NCI-H2107 (cell line): ENCODE measurements at regions not wholly inside any gene's neighbourhood (a gene's known extent, or its start where the extent isn't known, plus 50 kb on each side); places are given as distances from the start of the nearest gene placed in this dataset.

Experiments
- DNase-seq: peaks from one replicate; lab custom pipeline; 2025; lab: John Stamatoyannopoulos, UW

DNA sequence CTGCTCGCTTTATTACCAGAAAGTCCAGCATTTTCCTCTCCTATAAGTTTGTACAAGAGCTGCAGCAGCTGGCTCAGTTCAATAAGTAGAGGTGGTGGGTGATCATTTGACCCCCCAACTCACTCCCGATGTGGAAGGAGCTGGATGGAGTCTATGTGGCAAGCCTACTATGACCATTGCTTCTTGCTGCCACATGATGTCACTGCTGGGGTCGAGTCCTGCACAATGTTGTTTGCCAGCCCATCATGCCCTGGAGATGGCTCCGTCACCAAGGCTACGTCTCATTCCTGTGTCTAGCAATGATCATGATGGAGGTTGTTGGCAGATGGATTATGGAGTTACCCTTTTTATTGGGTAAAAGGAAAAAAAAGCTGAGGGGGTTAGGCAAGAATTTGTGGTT lies 266.3 kb downstream of the PSAT1 start:
- DNase-seq = no peak

DNA sequence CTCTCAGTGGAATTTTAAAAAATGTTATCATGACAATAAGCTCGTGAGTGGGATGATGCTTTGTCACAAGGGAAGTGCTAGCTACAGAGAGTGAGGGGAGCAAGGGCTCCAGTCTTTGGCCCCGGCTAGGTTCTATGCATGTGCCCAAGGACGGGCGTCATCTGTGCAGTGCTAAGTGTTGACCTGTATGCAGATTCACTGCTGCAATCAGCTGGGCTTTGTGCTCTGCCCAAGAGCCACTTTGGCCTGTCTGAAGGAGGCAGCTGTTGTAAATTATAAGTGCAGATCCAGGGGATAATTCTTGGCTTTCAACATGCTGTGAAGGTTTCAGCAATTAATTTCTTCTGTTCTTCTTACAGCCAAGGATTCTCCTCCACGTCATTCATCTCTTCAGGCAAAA lies 268.6 kb downstream of the PSAT1 start:
- no peak for DNase-seq

DNA sequence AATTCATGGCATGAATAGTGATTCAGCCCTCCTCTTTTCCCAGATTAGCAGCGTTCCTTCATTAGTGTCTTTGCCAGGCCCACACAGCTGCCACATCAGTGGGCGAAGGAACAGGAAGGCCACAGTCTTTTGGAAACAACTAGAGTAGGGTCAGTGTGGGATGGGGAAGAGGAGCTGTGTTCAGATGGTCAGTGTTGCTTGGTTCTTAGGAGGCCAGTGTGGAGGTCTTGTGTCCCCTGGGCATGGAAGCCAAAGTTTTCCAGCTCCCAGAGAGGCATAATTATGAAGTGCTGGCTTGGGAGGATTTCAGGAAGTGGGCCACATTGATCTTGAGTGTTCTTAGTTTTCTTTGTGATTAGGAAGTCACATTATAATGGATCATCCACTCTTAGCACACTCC lies 269.6 kb downstream of the PSAT1 start:
- DNase-seq = no peak

DNA sequence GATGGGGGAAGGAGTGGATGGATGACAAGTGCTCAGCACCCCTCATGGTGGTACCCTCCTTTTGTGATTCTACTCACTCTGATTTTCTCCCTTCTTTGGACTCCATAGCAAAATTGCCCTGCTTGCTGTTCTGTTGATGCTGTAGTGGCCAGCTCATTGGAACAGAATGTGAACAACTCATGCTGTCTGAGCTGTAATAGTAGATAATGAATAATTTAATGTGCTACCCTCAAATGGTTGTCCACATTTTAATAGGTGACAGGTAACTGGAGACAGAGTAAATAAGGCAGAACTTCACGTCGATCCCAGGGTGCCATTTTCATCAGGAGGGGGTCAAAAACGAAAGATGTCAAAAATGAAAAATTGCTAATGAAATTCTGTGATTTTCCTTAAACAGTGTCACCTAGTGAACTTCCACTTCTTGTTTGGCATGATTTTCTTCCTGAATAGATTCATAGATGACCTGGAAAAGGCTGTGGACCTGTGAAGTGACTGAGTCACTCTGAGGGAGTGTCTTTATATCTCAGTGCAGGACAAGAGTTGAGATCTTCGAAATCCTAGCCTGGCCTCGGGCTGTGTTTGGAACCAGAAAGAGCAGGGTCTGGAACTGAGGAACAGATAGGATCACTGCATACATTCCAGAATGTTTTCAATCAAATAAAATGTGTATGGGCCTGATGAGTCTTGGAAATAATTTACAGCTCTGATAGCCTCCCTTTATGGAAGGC lies 270.2 kb downstream of the PSAT1 start:
- no peak for DNase-seq

DNA sequence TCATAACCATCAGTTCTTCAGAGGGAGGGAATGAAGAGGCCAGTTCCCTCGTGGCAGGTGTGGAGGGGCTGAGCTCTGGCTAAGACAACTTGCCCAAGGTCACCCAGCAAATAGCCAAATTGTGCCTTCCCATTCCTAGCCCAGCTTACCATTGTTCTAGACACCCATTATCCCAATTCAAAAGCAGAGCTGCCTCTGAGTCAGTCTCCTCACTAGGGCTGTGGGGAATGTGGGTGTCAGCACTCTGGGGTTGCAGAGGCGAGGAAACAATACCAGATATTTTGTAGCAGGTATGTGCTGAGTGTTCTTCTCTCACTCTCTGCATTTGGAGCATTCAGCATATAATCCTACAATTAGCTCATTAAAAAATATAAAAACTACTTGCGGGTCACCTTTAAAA lies 270.8 kb downstream of the PSAT1 start:
- no peak for DNase-seq

DNA sequence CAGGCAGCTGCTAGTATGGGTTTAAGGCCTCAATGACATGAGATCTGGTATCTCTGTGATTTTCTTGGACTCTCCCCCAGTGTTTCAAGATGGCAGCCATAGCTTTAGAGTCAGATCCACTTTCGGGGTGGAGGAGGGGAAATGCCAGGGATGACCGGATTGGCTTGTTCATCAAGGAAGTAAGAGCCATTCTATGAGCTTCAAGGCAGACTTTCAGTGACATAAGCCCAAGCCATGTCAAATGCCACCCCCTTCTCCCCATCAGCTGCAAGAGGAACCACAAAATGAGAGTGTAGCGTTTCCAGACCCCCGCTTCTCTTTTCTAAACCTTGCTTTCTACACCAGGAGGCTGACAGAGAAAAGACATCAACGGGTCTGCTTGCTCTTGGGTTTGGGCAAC lies 271.8 kb downstream of the PSAT1 start:
- DNase-seq = no peak

DNA sequence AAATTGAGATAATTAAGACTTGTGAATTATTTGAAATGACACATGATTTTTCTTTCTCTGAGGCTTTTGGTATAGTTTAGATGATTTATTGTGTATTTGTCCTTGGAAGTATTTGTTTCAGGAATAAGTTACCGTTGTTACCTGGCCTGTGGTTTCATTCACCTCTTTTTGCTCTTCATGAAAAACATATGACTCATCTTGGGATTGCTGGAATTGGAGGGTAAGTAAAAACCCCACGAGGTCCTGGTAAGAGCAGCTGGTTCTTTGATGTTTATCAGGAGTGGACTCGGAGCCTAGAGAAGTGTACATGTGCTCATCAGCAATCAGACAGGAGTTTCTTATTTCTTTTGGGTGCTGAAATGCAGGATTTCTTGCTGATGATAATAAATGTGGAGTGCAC lies 275.3 kb downstream of the PSAT1 start:
- no peak for DNase-seq

DNA sequence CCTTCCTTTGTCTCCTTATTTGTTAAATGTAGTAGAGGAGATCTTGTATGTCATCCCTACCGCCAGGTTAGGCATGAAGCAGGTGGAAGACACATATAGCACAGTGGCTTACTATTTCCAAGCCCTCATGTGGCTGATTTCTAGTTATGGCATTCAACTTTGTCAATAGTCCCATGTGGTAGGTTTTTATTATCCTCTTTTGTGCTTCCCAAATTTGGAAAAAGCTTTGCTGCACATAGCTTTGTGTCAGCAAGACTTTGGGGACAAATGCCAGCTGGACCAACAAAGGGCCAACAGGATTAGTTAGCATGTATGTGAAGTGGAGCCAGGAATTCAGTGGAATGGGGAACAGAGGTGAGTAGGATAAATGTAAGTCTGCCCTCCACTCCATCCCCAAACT lies 276.3 kb downstream of the PSAT1 start:
- DNase-seq = no peak

DNA sequence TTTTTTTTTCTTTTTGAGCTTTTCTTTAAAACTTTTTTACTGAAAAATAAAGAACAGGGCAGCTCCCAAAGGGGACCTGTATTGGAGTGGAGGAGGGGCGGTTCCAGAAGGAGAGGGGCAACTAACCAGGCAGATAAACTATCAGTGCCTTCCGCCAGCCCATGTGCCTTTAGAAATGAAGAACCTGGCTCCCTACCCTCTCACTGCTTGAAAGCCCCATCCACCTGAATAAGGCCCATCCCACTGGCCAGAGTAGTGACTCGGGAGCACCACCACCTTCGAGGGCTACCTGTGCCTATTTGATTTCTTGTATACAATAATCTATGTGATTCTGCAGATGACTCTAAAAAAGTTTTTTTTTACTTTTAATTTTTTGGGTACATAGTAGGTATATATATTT lies 276.7 kb downstream of the PSAT1 start:
- DNase-seq = no peak

DNA sequence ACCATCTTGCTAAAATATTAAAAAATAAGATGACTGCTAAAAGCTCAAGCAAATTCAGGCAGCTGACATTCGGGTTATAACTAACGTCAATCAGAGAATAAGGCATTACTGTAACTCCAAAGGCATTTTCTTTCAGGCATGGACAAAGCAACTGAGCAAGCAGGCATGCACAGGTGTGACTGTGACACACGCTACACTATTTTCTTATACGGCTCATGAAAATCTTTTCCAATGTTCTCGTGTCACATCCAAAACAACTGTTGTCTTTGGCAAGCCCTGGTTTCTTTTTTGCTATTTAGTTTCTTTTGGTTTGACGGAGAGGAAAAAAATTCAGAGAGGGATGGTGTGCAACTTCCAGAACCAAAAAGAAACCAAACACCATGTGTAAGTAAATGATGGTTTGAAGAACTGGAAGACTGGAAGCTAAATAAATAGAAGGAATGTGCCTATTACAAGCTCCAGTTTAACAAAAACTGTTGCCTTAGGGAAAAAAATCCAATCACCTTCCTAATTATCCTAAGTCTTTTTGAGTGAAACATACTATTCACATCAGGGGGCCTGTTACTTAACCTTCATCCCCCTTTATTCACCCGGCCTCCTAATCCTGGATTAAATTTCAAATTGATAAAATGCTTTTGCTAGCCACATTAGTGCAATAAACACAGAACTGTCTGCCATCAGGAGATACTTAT lies 277.6 kb downstream of the PSAT1 start:
- no peak for DNase-seq

DNA sequence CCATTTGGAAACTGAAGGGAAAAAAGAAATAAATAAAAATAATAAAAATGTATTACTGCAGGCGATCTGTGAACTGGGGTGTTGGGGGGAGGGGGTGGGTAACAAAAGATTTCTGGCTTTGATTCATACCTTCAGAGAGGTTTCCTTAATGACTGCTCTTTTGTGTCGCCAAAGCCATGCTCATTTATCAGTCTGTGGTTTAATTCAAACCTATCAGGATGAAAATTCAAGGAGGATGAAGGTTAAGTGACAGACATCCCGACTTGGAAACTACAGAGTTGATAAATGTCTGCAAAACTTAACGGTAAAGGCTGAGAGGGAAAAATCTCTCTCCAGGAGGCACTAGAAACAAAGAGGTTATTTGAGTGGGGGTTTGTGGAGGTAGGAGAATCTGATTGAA lies 278.2 kb downstream of the PSAT1 start:
- no peak for DNase-seq

DNA sequence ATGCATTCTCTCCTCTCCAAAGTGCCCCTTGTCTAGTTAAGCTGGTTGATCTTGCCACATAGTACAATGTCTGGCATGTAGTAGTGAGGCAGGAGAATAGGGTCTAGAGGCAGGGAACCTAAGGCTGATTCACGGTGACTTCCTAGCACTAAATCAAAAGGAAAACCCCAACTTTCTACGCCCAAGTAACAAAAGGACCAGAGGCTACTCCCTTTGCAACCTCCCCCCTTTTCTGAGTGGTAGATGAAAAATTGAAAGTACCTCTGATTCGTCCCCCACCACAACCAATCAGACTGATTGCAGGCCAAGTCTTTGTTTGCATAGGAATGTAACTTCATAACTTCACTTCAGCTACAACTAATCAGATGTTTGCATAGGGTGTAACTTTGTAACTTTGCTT lies 278.8 kb downstream of the PSAT1 start:
- DNase-seq = no peak

DNA sequence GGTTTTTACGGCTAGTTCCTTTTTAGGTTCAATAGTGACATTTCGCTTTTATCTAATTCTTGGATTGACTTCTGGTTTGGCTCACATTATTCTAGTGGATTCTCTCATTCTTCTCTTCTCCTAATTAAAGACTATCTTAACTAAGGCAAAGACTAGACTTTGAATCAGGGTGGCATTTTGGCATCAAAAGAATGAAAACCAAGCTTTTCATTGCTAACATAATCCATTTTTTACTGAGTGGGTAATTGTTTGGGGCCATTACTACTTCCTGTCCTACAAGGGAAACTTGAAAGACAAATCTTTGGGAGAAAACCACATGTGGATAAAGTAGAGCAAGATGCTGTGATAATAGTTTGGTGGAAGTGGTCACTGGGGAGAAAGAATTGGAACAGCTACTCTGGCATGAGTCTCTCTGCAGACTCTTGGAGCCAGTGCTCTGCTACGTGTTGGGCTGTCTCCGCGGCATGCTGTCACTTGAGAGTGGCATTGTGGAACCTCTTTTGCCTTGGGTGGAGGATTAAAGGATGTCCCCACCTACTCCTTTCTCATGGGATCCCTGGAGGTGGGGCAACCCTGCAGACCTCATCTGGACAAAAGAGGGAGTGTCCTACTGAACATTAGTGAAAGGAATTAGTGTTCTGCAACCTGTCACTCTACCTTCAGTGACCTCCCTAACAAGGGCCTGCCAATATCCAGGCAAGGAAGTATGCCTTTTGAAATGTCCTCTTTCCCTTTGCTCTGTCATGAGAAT lies 280.4 kb downstream of the PSAT1 start:
- no peak for DNase-seq

DNA sequence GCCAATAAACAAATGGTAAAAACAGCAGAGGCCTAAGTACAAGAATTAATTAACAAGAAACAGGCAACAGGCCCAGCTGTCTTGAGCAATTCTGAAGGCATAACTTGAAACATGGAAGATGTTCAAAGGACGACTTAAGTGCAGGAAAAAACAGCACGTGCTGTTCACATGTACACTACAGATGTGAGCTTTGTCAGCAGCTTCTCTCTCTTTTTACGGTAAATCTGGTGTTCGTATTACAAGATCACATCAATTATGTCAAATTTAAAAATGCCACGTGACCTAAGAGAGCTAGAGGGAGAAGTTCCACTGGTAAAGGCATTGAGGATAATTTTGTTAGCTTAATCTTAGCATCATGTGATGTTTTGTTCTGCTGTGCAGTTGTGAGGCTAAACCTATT lies 281.1 kb downstream of the PSAT1 start:
- DNase-seq = no peak

DNA sequence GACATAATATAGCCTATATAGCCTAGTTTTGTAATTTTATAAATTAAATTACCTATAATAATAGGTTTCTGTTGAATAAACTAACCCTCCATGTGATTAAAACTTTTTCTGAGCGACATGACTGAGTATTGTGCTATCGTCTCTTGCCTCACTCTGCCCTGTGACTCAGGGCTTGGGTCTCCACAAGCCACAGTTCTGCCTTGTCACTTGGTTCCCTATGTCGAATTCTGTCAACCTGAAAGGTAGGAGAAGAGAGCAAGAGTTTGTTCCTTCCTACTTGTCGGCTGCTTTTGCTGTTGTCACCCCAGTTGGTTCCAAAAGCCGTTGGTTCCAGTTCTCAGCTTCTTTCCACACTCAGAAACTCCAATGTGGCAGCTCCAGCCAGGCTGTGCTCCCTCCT lies 285.9 kb downstream of the PSAT1 start:
- DNase-seq = no peak

DNA sequence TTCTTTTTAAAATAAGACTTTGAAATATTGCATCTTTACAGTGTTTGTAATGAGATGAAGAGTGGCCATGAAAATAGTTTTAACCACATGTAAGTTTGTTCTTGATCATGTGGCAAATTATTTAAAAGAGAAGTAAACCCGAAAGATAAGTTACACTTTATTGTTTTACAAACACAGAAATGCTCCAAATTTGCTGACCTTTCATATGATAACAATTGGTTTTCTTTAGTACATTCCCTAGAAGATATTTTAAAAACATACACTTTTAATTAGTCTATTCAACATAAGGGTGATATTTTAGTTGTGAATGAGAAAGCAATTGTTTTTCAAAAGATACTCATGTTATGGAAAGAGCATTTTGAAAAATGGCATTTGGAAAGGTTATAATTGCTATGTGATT lies 287.7 kb downstream of the PSAT1 start:
- DNase-seq = no peak

DNA sequence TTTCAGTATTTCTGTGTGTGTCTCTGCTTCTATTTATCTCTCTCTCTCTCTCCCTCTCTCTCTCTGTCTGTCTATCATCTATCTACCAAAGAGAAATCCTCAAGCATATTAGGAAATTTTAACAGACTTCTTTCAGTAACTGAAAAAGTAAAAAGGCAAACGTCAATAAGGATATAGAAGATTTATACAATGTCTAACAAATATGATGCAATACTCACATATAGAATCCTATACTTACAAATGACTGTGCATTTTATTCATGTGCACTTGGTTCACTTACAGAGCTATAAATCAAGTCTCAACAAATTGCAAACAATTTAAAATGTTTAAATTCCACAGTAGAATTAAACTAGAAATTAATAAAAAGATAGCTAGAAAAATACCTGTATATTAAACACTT lies 289.0 kb downstream of the PSAT1 start:
- DNase-seq = no peak

DNA sequence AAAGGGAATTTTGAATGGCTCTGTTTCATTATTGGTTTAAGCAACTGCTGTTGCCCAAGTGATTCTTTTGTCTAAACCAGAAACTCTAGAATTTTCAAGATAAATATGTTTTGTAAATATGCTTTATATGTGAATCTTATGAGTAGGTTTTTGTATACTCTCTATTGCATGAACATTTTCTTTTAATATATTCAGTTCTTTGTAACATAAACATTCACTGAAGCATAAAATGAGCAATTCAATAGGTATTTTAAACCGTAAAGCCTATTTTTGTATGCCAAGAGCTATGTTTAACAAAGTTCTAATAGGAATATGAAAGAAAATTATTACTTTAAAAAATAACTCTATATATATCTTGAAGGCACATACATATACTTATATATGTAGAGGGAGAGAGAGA lies 293.1 kb downstream of the PSAT1 start:
- DNase-seq = no peak

DNA sequence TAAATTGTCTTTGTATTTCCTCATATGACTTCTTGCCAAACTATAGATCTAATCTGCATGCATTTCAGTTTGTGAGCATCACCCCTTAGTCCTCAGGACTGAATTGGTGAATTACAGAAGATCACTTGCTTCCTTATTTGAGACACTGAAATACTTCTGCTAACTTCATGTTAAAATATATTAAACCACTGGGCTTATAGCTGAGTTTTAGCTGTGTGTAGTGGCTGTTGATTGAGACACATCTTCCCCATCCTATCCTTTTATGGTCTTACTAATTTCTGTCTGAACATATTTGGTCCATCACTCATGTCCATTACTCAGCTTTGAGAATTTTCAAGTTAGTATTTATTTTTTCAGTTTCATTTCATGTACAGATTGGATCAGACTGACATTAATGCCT lies 295.9 kb downstream of the PSAT1 start:
- DNase-seq = no peak

DNA sequence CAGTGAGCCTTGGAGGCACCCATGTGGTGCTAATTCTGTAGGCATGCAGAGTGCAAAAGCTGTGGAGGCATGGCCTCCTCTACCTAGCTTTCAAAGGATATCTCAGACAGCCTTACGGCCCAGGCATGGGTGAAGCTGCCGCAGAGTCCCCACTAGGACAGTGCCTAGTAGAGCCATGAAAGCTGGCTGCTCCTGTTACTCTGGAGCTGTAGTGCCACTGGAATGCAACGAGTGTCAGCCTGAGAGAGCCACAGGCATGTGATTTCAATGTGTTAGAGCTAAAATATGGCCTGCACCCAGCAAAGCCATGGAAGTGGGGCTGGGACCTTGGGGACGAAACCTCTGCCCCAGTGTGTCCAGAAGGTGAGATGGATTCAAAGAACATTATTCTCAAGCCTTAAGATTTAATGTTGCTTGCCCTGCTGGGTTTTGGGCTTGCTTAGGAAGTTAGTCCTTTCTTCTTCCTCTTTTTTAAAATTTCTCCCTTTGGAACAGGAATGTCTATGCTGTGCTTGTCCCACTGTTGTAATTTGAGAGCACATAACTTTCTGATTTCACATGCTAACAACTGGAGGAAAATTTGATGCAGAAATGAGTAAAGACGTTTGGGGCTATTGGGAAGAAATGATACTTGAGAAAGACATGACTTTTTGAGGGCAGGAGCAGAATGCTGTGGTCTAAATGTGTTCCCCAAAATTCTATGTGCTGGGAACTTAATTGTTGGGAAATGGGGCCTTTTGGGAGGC lies 298.4 kb downstream of the PSAT1 start:
- no peak for DNase-seq

DNA sequence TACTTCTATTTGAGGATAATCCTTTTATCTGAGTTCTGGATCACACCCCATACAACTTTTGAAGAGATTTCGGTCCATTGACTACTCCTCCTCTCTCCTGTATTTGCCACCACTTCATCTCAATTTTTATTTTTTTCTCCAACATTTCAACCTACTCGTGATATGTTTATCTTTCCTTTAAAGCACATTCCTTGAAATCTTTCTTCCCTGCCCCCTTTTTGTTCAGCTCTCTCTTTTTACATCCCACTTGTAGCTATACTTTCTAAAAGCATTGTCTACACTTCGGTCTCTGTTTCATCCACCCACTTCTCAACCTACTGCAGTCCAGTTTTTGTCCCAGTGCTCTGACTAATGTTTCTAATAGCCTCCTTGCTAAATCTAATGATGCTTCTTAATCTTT lies 299.4 kb downstream of the PSAT1 start:
- no peak for DNase-seq

DNA sequence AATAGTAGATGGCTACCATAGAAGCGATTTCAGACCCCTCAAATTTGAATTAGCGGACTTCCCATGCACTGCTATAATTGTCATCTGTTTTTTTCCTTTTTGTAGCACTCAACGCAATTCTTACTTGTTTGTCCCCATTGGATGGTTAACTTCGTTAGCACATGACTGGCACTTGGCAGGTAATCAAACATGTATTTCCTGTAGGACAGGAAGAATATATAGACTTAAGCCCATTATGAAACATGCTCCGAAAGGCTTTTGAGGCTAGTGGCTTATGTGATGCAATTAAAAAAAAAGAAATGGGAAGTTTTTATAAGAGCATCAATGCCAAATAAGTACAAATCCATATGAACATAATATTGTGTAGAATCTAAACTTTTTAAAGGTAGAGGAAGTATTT lies 301.2 kb downstream of the PSAT1 start:
- no peak for DNase-seq

DNA sequence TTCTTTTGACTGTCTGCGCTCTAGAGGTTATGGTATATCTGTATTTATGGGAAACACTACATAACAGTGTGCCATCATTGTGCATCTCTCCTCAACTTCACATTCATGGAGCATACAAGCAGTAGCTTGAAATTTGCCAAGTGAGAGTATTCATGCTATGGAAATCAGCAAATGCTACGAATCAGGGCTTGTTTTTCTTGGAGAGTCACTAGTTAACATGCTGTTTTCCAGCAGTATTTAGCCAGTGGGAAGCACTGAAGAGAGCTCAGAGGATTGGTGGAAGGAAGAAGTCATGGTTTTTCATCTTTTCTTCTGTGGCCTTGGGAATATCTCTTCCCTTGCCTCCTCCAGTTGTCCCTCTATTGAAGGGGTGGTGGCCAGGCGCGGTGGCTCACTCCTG lies 303.0 kb downstream of the PSAT1 start:
- no peak for DNase-seq
